Activated CD8-positive, alpha-beta memory T cell treated with anti-CD3 and anti-CD28 coated beads, Interleukin-2, amount 50 U/mL, for 4 hours (primary cell): ENCODE measurements at regions not wholly inside any gene's neighbourhood (a gene's known extent, or its start where the extent isn't known, plus 50 kb on each side); places are given as distances from the start of the nearest gene placed in this dataset.
"Not testable (repeated sequence)": the region's sequence is repeated elsewhere in the genome, so short reads cannot be mapped to it uniquely, and the experiment has no call there.

Experiments
- DNase-seq: peaks from one replicate; pipeline ENCODE4 v3.0.0-alpha.2; 2020

DNA sequence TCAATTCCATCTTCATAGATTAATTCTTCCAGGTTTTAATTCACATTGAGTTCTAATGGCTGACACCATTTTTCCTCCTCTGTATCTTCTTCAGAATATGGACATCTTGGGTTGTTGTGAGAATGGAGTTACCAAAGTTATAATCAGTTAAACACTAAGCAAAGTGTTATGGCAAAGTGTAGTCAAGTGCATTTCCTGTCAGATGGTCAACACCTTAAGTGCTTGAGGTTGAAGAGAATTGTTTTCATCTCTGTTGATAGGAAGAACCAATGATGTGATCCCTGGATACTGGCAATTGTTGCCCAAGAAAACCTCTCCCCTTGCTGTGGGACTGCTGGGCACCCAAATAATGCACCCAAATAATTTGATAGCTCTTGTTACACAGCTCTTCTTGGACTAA lies 102.6 kb upstream of the SATB1 start:
- DNase-seq = no peak

DNA sequence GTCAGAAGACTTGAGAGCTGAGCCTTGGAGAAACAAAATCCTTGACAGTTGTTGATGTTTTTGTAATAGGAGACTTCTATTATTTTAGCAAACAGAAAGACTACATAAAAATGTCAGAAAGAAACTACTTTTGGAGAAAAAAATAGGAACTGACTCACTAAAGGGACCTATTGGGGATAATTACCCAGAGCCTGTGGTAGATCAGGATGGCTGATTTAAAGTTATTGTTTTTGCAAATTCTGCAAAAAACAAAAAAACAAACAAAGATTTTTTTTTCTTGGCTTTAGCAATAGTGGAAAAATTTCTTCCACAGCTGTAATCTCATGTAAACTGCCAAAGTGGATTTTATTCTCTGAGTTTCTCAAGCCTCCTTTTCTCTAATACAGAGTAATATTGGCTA lies 101.5 kb upstream of the SATB1 start:
- no peak for DNase-seq

DNA sequence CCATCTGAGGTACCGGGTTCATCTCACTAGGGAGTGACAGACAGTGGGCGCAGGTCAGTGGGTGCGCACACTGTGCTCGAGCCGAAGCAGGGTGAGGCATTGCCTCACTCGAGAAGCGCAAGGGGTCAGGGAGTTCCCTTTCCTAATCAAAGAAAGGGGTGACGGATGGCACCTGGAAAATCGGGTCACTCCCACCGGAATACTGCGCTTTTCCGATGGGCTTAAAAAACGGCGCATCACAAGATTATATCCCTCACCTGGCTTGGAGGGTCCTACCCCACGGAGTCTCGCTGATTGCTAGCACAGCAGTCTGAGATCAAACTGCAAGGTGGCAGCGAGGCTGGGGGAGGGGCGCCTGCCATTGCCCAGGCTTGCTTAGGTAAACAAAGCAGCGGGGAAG lies 91.0 kb upstream of the SATB1 start:
- DNase-seq = not testable (repeated sequence)

- DNase-seq = no peak
Observed at GRCh38 chr3:18513091-18513490, 88.0 kb upstream of the SATB1 start.

- DNase-seq = no peak
Observed at GRCh38 chr3:18512007-18512406, 86.9 kb upstream of the SATB1 start.

- DNase-seq = no peak
Observed at GRCh38 chr3:18510947-18511346, 85.8 kb upstream of the SATB1 start.

GRCh38 chr3:18507333-18507732 lies 82.2 kb upstream of the SATB1 start:
- DNase-seq = no peak

DNA sequence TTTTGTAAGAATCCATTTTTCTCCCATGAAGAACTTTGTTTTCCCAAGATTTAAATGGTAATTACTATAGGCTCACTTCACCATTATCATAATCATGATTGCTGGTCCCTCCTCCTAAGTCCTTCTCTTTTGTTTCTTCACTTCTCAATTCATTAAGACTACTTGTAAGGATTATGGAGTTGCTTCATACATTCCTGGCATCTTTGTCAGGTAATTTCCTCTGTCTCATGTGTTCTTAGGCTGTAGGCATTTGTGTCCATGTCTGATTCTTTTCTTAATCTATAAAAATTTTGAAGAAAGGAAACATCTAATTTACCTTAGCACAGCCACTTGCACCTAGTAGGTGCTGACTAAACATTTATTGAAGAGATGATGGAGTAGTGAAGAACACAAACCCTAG lies 79.9 kb upstream of the SATB1 start:
- no peak for DNase-seq

DNA sequence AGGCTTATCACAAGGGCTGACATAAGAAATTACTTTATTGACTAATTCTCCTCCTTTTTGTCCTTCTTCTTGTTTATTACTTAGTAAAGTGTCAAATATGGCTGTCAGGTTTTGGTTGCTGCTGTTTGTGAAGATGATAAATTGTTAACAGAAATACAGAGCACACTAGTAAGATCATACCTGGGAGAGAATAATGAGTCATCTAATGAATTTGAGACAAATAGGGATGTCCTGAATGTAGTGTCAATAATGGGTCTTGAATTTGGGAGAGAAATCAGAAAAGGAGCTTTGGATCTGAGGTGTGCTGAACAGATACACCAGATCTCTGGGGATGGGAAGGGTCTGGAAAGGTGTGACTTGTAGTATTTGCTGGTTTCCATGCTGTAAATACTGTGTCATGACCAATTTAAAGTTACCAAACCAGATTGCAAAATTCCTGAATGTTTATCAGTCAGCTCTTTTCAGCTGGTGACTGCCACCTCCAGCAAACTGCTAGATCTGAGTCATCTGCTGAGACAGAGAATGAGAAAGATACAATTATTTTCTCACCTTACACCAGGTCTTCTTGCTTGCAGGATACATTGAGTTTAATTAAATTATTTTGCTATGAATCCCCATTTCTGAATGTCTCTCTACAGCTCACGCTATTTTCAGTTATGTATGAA lies 76.7 kb upstream of the SATB1 start:
- no peak for DNase-seq

DNA sequence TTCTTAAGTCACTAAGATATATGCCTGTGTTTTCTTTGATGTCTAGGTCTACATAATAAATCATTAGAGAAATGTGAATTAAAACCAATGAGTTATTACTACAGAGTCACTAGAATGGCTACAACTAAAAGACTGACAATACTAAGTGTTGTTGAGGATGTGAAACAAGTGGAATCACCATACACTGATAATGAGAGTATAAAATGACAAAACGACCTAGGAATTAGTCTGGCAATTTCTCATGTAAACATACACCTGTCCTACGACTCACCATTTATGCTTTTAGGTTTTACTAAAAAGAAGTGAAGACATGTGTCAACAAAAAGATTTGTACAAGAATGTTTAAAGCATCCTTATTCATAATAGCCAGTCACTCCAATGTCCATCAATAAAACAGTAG lies 75.2 kb upstream of the SATB1 start:
- no peak for DNase-seq

DNA sequence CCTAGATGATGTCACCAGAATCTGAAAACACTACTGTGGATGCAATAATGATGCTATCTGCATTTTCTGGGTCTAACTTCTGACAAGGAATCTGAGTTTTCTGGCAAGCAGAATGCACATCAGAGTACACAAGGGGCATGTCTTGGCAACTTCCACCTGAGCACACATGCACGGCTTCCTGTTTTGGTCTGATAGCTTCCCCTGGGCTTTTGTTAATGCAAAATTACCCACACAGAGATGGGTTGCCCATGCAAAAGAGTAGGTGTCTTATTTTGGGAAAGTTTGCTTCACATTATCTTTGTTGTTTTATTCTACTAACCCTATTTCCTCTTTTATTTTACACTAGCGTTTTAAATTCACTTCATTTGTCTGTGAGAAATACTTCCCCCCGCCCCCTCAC lies 74.2 kb upstream of the SATB1 start:
- DNase-seq = peak; percentile 16

DNA sequence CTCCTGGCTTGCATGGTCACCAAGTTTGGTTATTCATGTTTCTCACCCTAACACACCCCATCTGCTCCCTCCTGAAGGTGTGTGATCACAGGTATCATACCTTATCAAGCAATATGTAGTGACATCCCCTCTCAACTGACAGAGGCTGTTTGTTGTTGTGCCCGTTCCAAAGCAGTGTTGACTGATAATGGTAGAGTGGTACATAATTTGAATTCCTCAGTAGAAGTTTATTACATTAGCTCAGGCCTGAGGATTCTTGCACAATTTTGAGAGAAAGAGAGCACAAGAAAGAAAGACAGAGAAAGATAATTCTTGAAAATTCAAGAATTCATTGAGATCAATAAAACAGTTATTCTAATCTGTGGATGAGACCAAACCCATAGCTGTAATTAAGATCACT lies 69.1 kb upstream of the SATB1 start:
- DNase-seq = no peak

DNA sequence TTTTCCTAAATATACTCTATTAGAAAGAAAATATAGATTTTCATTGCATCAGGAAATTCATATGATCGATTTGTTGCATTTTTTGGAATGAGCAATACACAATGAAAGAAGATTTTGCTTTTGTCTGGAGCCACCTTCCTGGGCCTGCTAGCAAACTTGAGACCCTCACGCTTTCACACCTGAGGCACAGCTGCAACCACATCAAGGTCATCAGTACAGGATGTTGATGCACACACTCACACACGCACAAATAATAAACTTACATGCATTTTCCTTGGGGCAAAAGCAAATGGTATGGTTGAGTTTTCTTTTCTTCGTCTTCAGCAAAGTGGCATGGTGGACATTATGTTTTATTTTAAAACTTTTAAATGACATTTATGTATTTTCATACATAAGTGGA lies 64.8 kb upstream of the SATB1 start:
- DNase-seq = peak; percentile 16

GRCh38 chr3:18483226-18483625 lies 58.1 kb upstream of the SATB1 start:
- no peak for DNase-seq

- no peak for DNase-seq
Observed at GRCh38 chr3:18481946-18482548, 56.9 kb upstream of the SATB1 start.

GRCh38 chr3:18477620-18478019 lies 52.5 kb upstream of the SATB1 start:
- no peak for DNase-seq
